HUES48 (cell line): ENCODE measurements at regions not wholly inside any gene's neighbourhood (a gene's known extent, or its start where the extent isn't known, plus 50 kb on each side); places are given as distances from the start of the nearest gene placed in this dataset.

ENCODE experiments used
- H3K27ac ChIP-seq: one replicate; pipeline ENCODE4 v1.7.0; 2013; ENCODE audit warnings: low read depth, low read length, inconsistent platforms
- H3K27me3 ChIP-seq: 2 replicates; pipeline ENCODE4 v1.6.1; 2013; ENCODE audit warnings: mild to moderate bottlenecking, low read length; ENCODE audit not compliant: control insufficient read depth, insufficient read depth
- H3K36me3 ChIP-seq: 2 replicates; pipeline ENCODE4 v1.6.1; 2013; ENCODE audit warnings: low read length; ENCODE audit not compliant: control insufficient read depth, insufficient read depth
- H3K4me1 ChIP-seq: 2 replicates; pipeline ENCODE4 v1.6.1; 2013; ENCODE audit warnings: mild to moderate bottlenecking, low read length; ENCODE audit not compliant: control insufficient read depth, insufficient read depth
- H3K4me3 ChIP-seq: 2 replicates; pipeline ENCODE4 v1.5.1; 2013; ENCODE audit warnings: mild to moderate bottlenecking, low read depth, low read length
- H3K9ac ChIP-seq: 2 replicates; pipeline ENCODE4 v1.6.1; 2013; ENCODE audit warnings: mild to moderate bottlenecking, low read depth, low read length, moderate library complexity
- H3K9me3 ChIP-seq: 2 replicates; pipeline ENCODE4 v1.6.1; 2013; ENCODE audit warnings: low read length; ENCODE audit not compliant: control insufficient read depth, insufficient read depth

DNA sequence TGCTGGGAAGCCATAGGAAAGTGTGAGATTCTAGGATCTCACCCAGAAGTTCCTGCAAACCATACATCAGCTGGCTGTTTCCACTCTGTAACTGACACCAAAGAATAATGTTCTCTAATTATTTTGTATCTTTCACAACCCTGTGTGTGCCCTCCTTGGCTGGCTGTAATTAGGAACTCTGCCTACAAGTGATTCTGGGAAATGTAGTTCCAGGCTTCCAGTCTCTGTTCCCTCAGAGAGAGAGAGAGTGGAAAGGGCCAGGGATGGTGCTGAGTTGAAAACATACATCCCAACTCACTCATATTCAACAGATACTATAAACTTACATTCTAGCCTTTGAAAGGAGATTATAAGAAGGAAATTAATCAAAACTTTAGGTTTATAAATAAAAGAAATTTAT is 57.5 kb upstream of the C1QTNF7 start:
- Histone ChIP-seq H3K27me3 (no peaks in the 10 kb centered on the region), H3K4me3 (no peak overlapping the region), H3K4me1 (peaks cover 5% of the 10 kb centered on the region; the same call in 1 of the 2 replicates), H3K36me3 (no peaks in the 10 kb centered on the region), H3K9ac (no peak overlapping the region), H3K27ac (no peak overlapping the region), H3K9me3 (no peaks in the 10 kb centered on the region)

GRCh38 chr4:15373363-15373762 is 54.5 kb upstream of the C1QTNF7 start:
- Histone ChIP-seq H3K4me1 (peaks cover 30% of the 10 kb centered on the region), H3K9me3 (no peaks in the 10 kb centered on the region), H3K36me3 (no peaks in the 10 kb centered on the region)

GRCh38 chr4:15374656-15375055 is 53.2 kb upstream of the C1QTNF7 start:
- Histone ChIP-seq H3K9me3 (no peaks in the 10 kb centered on the region), H3K4me3 (no peak overlapping the region), H3K36me3 (no peaks in the 10 kb centered on the region), H3K9ac (no peak overlapping the region), H3K27me3 (no peaks in the 10 kb centered on the region), H3K27ac (no peak overlapping the region), H3K4me1 (peaks cover 34% of the 10 kb centered on the region)

More at GRCh38 chr4:15373363-15373762, 54.5 kb upstream of the C1QTNF7 start:
- H3K27ac ChIP-seq = no peak overlapping the region
- H3K27me3 ChIP-seq = no peaks in the 10 kb centered on the region
- H3K9ac ChIP-seq = no peak overlapping the region
- no peak overlapping the region for H3K4me3 ChIP-seq

GRCh38 chr4:15375667-15376066 is 52.2 kb upstream of the C1QTNF7 start:
- no peak overlapping the region for H3K27ac ChIP-seq

GRCh38 chr4:15376145-15376544 is 51.7 kb upstream of the C1QTNF7 start:
- Histone ChIP-seq H3K27me3 (no peaks in the 10 kb centered on the region), H3K27ac (peak overlapping the region; percentile 63), H3K9ac (no peak overlapping the region), H3K4me1 (peaks cover 34% of the 10 kb centered on the region), H3K9me3 (0 out of 2 replicates have a peak, but pooled peaks cover 2% of the 10 kb centered on the region), H3K4me3 (no peak overlapping the region), H3K36me3 (no peaks in the 10 kb centered on the region)

More at GRCh38 chr4:15375667-15376066, 52.2 kb upstream of the C1QTNF7 start:
- Histone ChIP-seq H3K9ac (no peak overlapping the region), H3K4me1 (peaks cover 34% of the 10 kb centered on the region), H3K4me3 (no peak overlapping the region), H3K27me3 (no peaks in the 10 kb centered on the region), H3K9me3 (0 out of 2 replicates have a peak, but pooled peaks cover 2% of the 10 kb centered on the region), H3K36me3 (no peaks in the 10 kb centered on the region)

DNA sequence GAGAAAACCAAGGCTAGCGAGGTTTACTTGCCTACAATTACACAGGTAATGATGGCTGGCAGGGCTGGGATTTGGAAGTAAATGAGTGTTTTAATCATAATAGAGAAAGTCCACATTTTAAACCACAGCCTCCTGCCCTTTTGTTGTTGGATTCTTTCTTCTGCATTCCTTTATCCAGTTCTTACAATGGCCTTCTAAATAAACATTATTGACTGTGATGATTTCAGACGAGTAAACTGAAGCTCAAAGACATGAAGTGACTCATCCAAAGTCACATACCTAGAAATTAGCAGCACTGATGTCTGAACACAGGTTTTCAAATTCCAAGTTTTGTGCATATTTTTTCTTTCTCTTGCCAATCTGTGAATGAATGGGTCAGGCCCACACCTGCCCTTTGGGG is 51.2 kb upstream of the C1QTNF7 start:
- no peak overlapping the region for H3K4me3 ChIP-seq
- H3K9ac ChIP-seq = no peak overlapping the region
- H3K4me1 ChIP-seq = peaks cover 34% of the 10 kb centered on the region
- H3K27me3 ChIP-seq = no peaks in the 10 kb centered on the region
- no peaks in the 10 kb centered on the region for H3K36me3 ChIP-seq
- H3K9me3 ChIP-seq = 0 out of 2 replicates have a peak, but pooled peaks cover 2% of the 10 kb centered on the region
- peak overlapping the region; percentile 63 for H3K27ac ChIP-seq
